Endodermal cell (in vitro differentiated cells): ENCODE measurements at regions not wholly inside any gene's neighbourhood (a gene's known extent, or its start where the extent isn't known, plus 50 kb on each side); places are given as distances from the start of the nearest gene placed in this dataset.

ENCODE experiments used
- DNase-seq: peaks from one replicate; pipeline ENCODE4 v3.0.0-alpha.2; 2017
- H3K27ac ChIP-seq: 2 replicates; pipeline ENCODE4 v1.5.1; 2013; ENCODE audit warnings: mild to moderate bottlenecking, low read depth, low read length, moderate library complexity
- H3K27me3 ChIP-seq: 2 replicates; pipeline ENCODE4 v1.6.1; 2013; ENCODE audit warnings: mild to moderate bottlenecking, low read length, moderate library complexity; ENCODE audit not compliant: insufficient read depth, control insufficient read depth, poor library complexity, severe bottlenecking
- H3K36me3 ChIP-seq: 2 replicates; pipeline ENCODE4 v1.7.0; 2013; ENCODE audit warnings: mild to moderate bottlenecking, low read length, moderate library complexity; ENCODE audit not compliant: control insufficient read depth, insufficient read depth
- H3K4me1 ChIP-seq: one replicate; pipeline ENCODE4 v1.7.0; 2013; ENCODE audit warnings: low read length; ENCODE audit not compliant: control insufficient read depth, insufficient read depth
- H3K4me3 ChIP-seq: 2 replicates; pipeline ENCODE4 v1.5.1; 2013; ENCODE audit warnings: mild to moderate bottlenecking, low read length, moderate library complexity
- H3K9ac ChIP-seq: 2 replicates; pipeline ENCODE4 v1.6.1; 2013; ENCODE audit warnings: mild to moderate bottlenecking, low read length, moderate library complexity; ENCODE audit not compliant: poor library complexity, severe bottlenecking; ENCODE audit errors: extremely low read depth
- H3K9me3 ChIP-seq: 2 replicates; pipeline ENCODE4 v1.6.1; 2013; ENCODE audit warnings: mild to moderate bottlenecking, low read length, moderate library complexity; ENCODE audit not compliant: control insufficient read depth
- H3K27ac Mint-ChIP-seq: 2 replicates; pipeline ENCODE4 v1.8.0; 2020; ENCODE audit warnings: mixed read lengths
- H3K27me3 Mint-ChIP-seq: 2 replicates; pipeline ENCODE4 v1.8.0; 2021; ENCODE audit warnings: mild to moderate bottlenecking, mixed read lengths; ENCODE audit not compliant: insufficient read depth
- H3K36me3 Mint-ChIP-seq: 2 replicates; pipeline ENCODE4 v1.8.0; 2020; ENCODE audit warnings: low read depth, mixed read lengths
- H3K4me1 Mint-ChIP-seq: 2 replicates; pipeline ENCODE4 v1.8.0; 2020; ENCODE audit warnings: mixed read lengths
- H3K4me3 Mint-ChIP-seq: 2 replicates; pipeline ENCODE4 v1.8.0; 2020; ENCODE audit warnings: mild to moderate bottlenecking, moderate library complexity, mixed read lengths
- H3K9me3 Mint-ChIP-seq: 2 replicates; pipeline ENCODE4 v1.8.0; 2020; ENCODE audit warnings: mild to moderate bottlenecking, mixed read lengths
- WGBS, 2 experiments: methylation state at CpG; one replicate each; pipeline versions ENCODE4 v1.1.5 to v1.1.7; 2013; ENCODE audit warnings: missing lambda C conversion rate in 2 of 2, mixed read lengths in 1 of 2; ENCODE audit not compliant: insufficient coverage in 1 of 2, insufficient read length in 1 of 2; 5-methylcytosine and 5-hydroxymethylcytosine counted together
- TF ChIP-seq, protein P1 (sequence below): fragments of 200-600 bp; sonication (generic); conservative IDR thresholded peaks from 2 replicates; pipeline ENCODE4 v1.5.0; 2021; ENCODE audit warnings: antibody characterized with exemption, mild to moderate bottlenecking

- DNase-seq: no peak
- Histone ChIP-seq H3K27ac (no peak overlapping the region), H3K4me1 (no peaks in the 10 kb centered on the region), H3K9me3 (peaks cover 18% of the 10 kb centered on the region), H3K4me3 (no peak overlapping the region), H3K9ac (no peak overlapping the region), H3K36me3 (no peaks in the 10 kb centered on the region), H3K27me3 (no peaks in the 10 kb centered on the region)
- WGBS, 2 experiments: 91 to 100% methylated on average over 1 of the region's 1 CpG
- peaks cover 47% of the 10 kb centered on the region for H3K9me3 Mint-ChIP-seq
- no peak overlapping the region for H3K4me3 Mint-ChIP-seq
- H3K36me3 Mint-ChIP-seq: peaks cover 4% of the 10 kb centered on the region
- H3K27me3 Mint-ChIP-seq: no peaks in the 10 kb centered on the region
- TF ChIP-seq, protein P1, sequence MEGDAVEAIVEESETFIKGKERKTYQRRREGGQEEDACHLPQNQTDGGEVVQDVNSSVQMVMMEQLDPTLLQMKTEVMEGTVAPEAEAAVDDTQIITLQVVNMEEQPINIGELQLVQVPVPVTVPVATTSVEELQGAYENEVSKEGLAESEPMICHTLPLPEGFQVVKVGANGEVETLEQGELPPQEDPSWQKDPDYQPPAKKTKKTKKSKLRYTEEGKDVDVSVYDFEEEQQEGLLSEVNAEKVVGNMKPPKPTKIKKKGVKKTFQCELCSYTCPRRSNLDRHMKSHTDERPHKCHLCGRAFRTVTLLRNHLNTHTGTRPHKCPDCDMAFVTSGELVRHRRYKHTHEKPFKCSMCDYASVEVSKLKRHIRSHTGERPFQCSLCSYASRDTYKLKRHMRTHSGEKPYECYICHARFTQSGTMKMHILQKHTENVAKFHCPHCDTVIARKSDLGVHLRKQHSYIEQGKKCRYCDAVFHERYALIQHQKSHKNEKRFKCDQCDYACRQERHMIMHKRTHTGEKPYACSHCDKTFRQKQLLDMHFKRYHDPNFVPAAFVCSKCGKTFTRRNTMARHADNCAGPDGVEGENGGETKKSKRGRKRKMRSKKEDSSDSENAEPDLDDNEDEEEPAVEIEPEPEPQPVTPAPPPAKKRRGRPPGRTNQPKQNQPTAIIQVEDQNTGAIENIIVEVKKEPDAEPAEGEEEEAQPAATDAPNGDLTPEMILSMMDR: no peak
- H3K4me1 Mint-ChIP-seq: peaks cover 8% of the 10 kb centered on the region
- no peak overlapping the region for H3K27ac Mint-ChIP-seq
Observed at GRCh38 chr7:68235937-68236336, 1239.3 kb downstream of the TYW1 start.

DNA sequence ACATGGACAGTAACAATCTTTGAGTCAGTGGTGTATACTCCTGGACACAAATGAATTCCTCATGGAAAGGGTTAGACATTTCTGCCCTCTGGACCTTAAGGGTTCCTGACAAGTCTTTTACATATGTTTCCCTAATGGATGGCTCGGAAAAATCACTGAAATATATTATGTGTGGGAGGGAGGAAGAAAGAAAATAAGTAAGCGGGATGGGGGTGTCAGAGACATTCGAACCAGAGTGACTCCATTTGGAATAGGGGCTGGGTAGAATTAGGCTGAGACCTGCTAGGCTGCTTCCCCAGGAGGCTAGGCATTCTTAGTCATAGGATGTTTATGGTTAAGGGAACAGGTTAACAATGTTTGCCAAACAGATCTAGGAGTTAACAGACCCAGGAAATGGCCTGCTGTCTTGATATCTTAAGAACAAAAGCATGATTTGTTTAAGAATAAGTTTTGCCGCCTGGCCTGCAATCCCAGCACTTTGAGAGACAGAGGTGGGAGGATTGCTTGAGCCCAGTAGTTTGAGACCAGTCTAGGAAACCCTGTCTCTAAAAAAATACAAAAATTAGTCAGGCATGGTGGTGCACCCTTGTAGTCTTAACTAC, 1241.7 kb downstream of the TYW1 start:
- 39 to 61% methylated on average over 4 of the region's 4 CpGs for WGBS, 2 experiments
- peak; percentile 80 for DNase-seq
- TF ChIP-seq, protein P1: no peak
- no peak overlapping the region for H3K4me3 ChIP-seq
- H3K9me3 Mint-ChIP-seq: peaks cover 45% of the 10 kb centered on the region
- no peaks in the 10 kb centered on the region for H3K27me3 Mint-ChIP-seq
- H3K27ac Mint-ChIP-seq: peak overlapping the region; percentile 84
- no peaks in the 10 kb centered on the region for H3K36me3 ChIP-seq
- H3K4me3 Mint-ChIP-seq: no peak overlapping the region
- H3K36me3 Mint-ChIP-seq: peaks cover 7% of the 10 kb centered on the region
- peaks cover 29% of the 10 kb centered on the region for H3K9me3 ChIP-seq
- no peaks in the 10 kb centered on the region for H3K4me1 ChIP-seq
- H3K4me1 Mint-ChIP-seq: peaks cover 8% of the 10 kb centered on the region
- H3K27me3 ChIP-seq: no peaks in the 10 kb centered on the region
- H3K27ac ChIP-seq: no peak overlapping the region
- H3K9ac ChIP-seq: no peak overlapping the region

- Histone ChIP-seq H3K4me1 (no peaks in the 10 kb centered on the region), H3K27ac (no peak overlapping the region), H3K36me3 (no peaks in the 10 kb centered on the region), H3K9ac (no peak overlapping the region), H3K4me3 (no peak overlapping the region), H3K27me3 (no peaks in the 10 kb centered on the region), H3K9me3 (peaks cover 29% of the 10 kb centered on the region)
- Mint-ChIP-seq H3K9me3 (peaks cover 43% of the 10 kb centered on the region), H3K4me1 (peaks cover 2% of the 10 kb centered on the region), H3K4me3 (no peak overlapping the region), H3K27ac (no peak overlapping the region), H3K36me3 (peaks cover 5% of the 10 kb centered on the region), H3K27me3 (no peaks in the 10 kb centered on the region)
- no peak for DNase-seq
- 92% methylated on average over 2 of the region's 2 CpGs; no CpG with 5 or more reads in 1 of the 2 experiments for WGBS, 2 experiments
- TF ChIP-seq, protein P1: no peak
Observed at GRCh38 chr7:68243128-68243527, 1246.5 kb downstream of the TYW1 start.
